ENCODE measurements at regions not wholly inside any gene's neighbourhood (a gene's known extent, or its start where the extent isn't known, plus 50 kb on each side); places are given as distances from the start of the nearest gene placed in this dataset.

- TF ChIP-seq SNAPC4 (CRISPR knock-in tag; IDR thresholded peaks at IDR 0.05) (no peak), SKI (IDR thresholded peaks at IDR 0.05; ENCODE audit: partially characterized antibody) (peak; percentile 97), BORCS8-MEF2B (CRISPR knock-in tag; IDR thresholded peaks at IDR 0.05) (peak; percentile 84), PRMT3 (CRISPR knock-in tag; IDR thresholded peaks at IDR 0.05; ENCODE audit: borderline replicate concordance, low read depth) (no peak), ZNF317 (CRISPR knock-in tag; IDR thresholded peaks at IDR 0.05) (no peak), MBD4 (IDR thresholded peaks at IDR 0.05; ENCODE audit: borderline replicate concordance, low read length) (0 out of 2 replicates have a peak, but pooled peaks have one; percentile 31), TCF7L2 (IDR thresholded peaks at IDR 0.05; ENCODE audit: low read depth, low read length) (peak; percentile 95), HOXD1 (CRISPR knock-in tag; IDR thresholded peaks at IDR 0.05) (peak; percentile 91), SALL2 (CRISPR knock-in tag; IDR thresholded peaks at IDR 0.05) (0 out of 2 replicates have a peak, but pooled peaks have one; percentile 43), ZNF501 (CRISPR knock-in tag; IDR thresholded peaks at IDR 0.05) (peak; percentile 90), ZNF263 (CRISPR knock-in tag; IDR thresholded peaks at IDR 0.05) (peak; percentile 68), ZBTB20 (CRISPR knock-in tag; IDR thresholded peaks at IDR 0.05; ENCODE audit: borderline replicate concordance, low read depth) (no peak; the same call in 1 of the 2 replicates), ZNF550 (CRISPR knock-in tag; IDR thresholded peaks at IDR 0.05; ENCODE audit: borderline replicate concordance) (peak; percentile 78; the same call in 1 of the 2 replicates), HOXA3 (CRISPR knock-in tag; IDR thresholded peaks at IDR 0.05) (peak; percentile 97), YEATS2 (CRISPR knock-in tag; IDR thresholded peaks at IDR 0.05; ENCODE audit: borderline replicate concordance) (peak; percentile 71; the same call in 1 of the 2 replicates), ZBTB33 (CRISPR knock-in tag; IDR thresholded peaks at IDR 0.05) (peak; percentile 12; the same call in 1 of the 2 replicates), NFE2L1 (CRISPR knock-in tag; IDR thresholded peaks at IDR 0.05; ENCODE audit: borderline replicate concordance) (no peak), GTF3A (CRISPR knock-in tag; conservative IDR thresholded peaks at IDR 0.05) (no peak), IKZF4 (CRISPR knock-in tag; IDR thresholded peaks at IDR 0.05; ENCODE audit: borderline replicate concordance, low read depth, not compliant biosample characterization) (no peak), JUNB (CRISPR knock-in tag; IDR thresholded peaks at IDR 0.05; ENCODE audit: borderline replicate concordance) (peak; percentile 14; the same call in 1 of the 2 replicates), HNRNPL (IDR thresholded peaks at IDR 0.05; ENCODE audit: low read depth, low read length) (0 out of 2 replicates have a peak, but pooled peaks have one; percentile 61), NCOA1 (CRISPR knock-in tag; IDR thresholded peaks at IDR 0.05) (peak; percentile 100), RORA (CRISPR knock-in tag; IDR thresholded peaks at IDR 0.05) (peak; percentile 81; the same call in 1 of the 2 replicates)
Observed at GRCh38 chr12:4015225-4016091, 142.3 kb upstream of the PARP11 start (continued).
